HG03558 (cell line): ENCODE measurements at regions not wholly inside any gene's neighbourhood (a gene's known extent, or its start where the extent isn't known, plus 50 kb on each side); places are given as distances from the start of the nearest gene placed in this dataset.
"Not testable (repeated sequence)": the region's sequence is repeated elsewhere in the genome, so short reads cannot be mapped to it uniquely, and the experiment has no call there.

Experiments
- ATAC-seq: cut with Tn5 transposase; IDR thresholded peaks from one replicate; pipeline ENCODE4 v1.9.1; 2021; ENCODE audit warnings: moderate number of reproducible peaks; ENCODE audit not compliant: unreplicated experiment; ENCODE audit errors: extremely low read depth

DNA sequence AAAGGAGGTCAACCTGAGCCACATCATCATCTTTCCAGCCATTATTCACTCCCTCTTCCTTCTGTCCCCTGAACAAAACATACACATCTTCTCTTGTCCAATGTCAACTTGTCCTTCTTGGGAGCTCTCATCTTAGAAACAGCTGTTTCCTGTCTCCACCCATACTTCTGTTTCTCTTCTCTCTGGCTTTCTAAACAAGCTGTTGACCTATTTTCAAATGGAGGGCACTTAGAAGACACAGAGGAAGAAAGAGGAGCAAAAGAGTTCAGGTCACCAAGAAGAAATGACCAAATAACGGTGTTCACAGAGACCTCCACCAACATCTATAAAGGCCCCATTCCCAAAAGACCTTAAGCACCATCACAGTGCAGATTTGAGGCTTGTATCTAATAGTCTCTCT, 355.9 kb upstream of the HNRNPA3 start:
- no peak for ATAC-seq

DNA sequence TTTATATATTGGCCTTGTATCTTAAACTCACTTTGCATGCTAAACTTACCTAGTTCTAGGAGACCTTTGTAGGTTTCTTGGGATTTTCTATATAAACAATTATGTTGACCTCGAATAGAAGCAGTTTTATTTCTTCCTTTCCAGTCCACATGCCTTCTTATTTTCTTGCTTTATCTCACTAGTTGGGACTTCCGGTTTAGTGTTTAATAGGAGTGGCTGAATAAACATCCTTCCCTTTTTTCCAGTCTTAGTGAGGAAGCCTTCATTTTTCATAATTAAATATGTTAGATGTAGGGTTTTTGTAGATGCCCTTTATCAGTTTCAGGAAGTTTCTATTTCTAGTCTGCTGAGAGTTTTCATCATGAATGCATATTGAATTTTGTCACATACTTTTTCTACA, 347.3 kb upstream of the HNRNPA3 start:
- no peak for ATAC-seq

DNA sequence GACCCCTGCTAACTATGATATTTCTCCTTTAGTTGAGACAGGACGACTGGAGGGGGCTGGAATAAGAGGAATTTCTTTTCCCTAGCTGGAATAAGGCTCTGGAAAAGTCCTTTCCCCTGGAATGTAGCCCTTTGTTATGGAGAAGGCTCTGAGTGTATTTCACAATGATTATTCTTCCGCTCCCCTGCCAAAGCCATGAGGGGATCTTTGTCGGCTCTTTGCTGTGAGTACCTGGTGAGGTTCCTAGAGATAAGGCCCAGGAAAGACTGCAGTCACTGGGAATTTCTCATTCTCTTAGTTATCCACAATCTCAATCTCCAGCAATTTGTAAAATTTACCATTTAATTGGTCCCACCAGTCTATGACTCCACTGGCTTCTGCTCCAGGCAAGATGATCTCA, 340.2 kb upstream of the HNRNPA3 start:
- ATAC-seq, result no peak

DNA sequence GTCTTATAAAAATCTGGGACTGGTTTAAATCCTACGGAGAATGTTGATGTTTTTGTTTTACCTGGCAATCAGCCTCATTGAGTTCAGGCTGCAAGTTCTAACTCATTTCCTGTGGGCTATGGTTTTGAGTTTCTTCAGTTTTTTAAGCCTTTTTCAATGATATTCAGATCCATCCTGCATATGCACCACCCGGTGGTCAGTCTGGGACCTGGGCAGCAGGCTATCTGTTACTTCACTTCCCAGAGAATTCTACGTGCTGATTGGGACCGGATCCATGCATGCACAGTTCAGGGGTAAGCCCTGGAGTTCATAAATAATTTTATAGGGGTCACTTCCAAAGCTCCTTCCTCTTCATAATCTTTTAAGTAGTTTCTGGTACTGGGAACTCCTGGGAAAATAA, 339.2 kb upstream of the HNRNPA3 start:
- no peak for ATAC-seq

DNA sequence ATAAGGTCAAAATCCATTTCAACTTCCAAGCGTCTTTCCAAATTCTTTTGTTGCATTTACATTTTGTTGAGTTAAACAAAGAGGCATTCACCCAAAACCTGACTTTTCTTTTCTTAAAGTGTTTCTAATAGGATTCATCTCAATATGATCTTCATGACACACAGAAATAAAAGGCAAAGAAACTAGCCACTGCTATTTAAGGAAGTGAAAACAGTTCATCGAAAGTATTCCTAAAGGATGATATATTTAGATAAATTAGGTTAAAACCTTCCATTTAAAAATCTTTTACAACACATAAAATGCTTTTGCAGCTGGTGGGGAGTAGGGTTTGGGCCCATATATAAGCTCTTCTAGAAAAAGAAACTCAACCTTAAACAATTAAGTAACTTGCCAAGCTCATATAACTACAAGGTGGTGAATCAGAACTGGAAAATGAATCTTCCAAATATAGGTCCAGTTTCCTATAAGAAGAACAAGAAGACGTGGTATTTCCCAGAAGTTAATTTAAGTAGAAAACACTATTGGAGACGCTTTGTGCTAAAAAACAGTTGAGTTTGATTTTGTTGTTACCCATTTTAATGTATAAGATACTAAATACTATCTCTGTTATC, 336.0 kb upstream of the HNRNPA3 start:
- no peak for ATAC-seq

DNA sequence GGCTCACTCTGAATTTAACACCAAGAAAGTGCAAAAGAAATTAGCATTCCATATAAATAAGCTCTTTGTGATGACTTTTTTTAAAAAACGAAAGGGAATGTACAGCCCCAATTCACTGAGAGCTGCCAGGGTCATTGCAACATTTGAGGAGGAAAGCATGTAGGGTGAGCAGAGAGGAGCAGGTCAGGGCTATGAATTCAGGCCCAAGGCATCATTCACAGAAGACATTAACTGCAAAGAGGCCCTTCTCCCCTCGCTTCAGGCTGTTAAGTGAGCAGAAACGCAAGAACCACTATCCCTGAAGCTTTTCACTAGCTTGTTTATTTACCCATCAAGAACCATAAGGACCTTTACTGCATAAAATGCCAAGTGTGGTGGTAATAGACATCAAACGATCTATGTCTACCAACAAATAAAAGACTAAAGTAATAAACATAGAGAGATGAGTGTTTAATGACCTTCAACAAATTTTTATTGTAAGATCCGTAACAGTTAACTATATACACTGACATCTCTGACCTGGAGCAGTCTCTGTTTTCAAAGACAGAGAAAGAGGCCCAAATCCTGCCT, 333.1 kb upstream of the HNRNPA3 start:
- ATAC-seq, result no peak

DNA sequence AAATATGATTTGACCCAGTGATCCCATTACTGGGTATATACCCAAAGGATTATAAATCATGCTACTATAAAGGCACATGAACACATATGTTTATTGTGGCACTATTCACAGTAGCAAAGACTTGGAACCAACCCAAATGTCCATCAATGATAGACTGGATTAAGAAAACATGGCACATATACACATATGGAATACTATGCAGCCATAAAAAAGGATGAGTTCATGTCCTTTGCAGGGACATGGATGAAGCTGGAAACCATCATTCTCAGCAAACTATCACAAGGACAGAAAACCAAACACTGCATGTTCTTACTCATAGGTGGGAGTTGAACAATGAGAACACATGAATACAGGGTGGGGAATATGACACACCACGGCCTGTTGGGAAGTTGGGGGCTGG, 330.5 kb upstream of the HNRNPA3 start:
- not testable (repeated sequence) for ATAC-seq

DNA sequence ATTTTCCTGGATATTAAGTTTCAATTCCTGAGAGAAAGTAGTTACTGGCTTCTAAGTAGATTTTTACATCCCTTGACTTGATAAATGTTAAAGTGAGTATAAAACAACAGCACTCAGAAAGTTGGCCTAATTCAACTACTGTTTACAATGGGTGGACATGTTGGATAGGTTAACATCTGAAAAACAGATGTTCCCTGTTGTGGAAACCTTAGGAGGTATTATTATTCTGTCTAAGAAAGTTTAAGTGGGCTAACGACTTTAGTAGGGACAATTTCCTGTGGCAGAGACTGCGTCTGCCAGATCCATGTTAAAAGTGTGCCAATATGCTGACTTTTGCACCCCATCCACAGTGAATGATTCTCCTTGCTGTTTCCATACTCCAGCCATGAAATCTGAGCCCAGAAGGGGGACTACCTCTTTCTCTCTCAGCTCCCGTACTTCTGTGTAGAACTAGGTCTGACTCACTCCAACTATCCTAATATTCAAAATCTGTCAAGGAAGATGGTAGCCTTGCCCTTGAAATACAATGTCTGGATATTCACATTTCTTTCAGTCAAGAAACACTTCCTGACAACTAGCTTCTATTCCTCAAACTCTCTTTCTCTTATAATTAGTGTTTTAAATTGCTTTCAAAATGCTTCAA, 327.5 kb upstream of the HNRNPA3 start:
- ATAC-seq, result no peak

DNA sequence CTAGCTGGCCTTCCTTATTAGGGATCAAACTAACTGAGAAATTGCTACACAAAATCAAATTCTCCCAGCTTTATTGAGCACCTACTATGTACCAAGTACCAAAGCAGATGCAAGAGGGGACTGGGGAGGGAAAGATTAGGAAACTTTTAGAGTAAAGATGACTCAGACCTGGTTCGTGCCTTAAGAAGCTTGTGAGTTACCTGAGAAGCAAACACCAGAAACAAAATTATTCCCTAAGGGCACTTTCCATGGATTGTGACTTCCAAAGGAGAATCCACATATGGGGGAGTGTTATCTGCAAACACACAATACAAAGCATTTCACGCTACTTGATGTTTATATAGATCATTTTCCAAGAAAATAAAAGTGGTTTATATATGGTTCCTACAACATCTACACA, 326.9 kb upstream of the HNRNPA3 start:
- no peak for ATAC-seq

DNA sequence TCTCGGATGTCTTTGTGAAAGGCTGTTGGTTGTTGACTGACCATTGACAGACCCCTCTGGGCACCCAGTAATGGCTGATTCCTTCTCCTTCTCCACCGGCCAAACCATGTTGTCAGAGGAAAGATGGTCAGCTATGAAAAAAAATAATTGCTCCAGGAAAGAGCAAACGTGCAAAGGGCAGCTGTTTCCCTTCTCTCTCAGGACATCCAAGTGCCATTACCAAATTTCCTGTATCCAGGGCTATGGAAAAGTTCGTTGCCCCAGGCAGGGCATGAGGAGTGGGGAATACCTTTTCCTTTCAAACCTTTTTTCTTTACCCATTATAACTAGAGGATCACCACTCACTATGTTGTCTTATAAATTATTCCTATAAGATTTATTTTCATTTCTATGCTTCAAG, 321.5 kb upstream of the HNRNPA3 start:
- no peak for ATAC-seq

DNA sequence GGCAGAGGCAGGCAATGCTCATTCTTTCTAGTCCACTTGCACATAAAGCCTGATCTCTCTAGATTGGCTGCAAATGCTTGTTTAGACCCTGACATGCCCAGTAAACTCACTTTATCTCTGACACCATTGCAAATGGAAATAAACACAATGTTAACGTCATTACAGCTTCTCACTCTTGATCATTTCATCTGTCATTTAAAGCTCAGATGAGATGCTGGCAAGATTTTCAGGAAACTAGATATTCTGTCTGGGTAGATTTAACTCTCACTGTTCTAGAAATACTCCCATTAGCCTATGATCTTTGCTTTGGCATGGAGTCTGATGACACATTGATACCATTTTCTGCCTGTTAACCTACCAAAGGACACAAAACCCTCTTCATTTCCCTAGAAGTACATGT, 320.7 kb upstream of the HNRNPA3 start:
- ATAC-seq, result no peak

DNA sequence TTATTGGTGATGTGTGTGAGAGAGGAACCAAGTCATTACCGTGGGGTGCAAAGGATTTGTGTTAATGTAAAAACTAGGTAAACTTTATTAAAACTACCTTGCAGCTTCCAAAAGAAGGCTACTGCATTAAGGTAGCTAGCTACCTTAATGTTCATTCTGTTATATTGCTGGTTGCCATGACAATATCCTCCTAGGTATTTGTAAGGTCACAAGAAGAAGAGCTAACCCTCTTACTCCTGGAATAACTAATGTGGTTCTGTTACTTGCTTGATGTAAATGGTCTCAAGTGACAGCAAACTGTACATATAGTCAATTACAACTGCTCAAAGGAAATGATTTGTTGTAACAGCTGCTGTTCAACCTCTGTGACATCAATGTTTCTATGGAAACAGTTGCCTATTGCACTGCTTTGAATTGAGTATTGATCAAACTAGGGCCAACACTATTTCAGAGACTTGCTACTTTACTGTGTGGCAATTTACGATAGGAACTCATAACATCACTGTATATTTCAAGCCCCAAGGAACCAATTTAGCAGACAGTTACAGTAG, 319.8 kb upstream of the HNRNPA3 start:
- ATAC-seq, result no peak

DNA sequence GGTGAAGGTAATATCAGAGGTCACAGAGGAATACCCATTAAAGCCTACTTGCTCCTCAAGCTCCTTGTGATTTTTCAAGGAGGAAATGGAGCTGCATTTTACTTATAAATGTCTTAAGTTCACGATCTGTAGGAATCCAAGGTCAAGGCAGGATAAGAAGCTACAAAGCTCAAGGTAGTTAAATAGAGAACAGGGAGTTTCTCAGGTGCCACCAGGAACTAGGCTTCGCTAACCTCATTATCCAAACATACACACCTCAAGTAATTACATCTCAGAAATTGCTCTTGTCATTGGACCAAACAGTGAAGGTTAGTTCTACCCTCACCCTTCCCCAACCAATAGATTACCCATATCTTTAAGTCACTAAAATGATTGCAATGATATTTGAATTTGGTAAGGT, 317.4 kb upstream of the HNRNPA3 start:
- ATAC-seq, result no peak

DNA sequence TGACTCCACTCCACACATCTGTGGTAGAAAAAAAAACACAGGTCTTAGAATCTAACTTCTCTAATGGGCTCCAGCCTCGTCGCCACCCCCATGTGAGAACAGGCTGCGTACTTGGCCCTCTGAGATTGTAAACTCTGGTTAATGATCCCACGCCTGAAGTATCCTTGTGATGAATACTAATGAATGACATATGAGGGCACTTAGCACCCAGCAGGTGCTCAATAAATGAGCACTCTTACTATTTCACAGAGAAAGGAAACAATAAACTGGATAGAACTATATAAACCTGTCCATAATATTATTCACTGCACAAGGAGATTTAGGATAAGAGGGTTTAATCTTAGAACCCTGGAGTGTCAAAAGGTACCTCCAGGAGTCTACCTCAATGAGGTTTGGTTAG, 310.1 kb upstream of the HNRNPA3 start:
- no peak for ATAC-seq

DNA sequence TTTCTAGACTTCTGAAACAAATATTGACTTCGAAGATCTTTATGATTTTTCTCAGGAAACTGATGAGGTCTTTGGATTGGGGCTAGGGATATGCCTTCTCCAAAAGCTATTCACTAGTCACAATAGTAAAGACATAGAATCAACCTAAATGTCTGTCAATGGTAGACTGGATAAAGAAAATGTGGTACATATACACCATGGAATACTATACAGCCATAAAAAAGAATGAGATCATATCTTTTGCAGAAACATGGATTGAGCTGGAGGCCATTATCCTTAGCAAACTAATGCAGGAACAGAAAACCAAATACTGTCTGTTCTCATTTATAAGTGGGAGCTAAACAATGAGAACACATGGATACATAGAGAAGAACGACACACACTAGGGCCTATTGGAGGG, 308.5 kb upstream of the HNRNPA3 start:
- not testable (repeated sequence) for ATAC-seq

DNA sequence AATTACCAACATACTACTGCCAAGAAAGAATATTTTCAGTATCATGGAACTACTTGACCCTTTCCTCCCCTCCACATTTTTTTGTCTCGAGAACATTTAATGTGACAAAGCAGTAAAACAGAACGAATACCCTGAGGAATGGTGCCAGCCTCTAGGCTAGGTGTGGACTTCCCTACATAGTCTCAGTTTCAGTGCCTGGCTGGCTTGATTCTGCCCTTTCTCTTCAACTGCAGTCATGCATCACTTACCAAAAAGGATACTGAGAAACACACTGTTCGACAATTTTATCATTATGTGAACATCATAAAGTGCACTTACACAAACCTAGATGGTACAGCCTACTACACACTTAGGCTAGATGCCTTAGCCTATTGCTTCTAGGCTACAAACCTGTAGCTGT, 305.3 kb upstream of the HNRNPA3 start:
- ATAC-seq, result no peak

DNA sequence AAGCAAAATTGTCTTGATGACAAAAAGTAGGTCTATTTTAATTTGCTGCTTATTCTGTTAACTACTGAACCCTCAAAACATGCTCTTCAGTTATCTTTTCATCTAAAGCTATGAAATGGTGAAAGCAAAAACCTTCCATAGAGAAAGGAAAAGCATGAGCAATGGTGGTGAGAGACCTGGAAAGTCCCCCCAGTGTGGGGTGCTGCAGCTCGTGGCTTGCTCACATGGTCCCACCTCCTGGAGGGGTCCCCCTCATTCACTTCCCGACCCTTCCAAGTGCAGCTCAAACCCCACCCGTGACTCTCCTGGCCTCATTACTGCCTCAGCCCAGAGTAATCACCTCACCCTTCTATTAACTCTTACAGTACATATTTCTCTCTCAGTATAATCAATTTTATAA, 301.8 kb upstream of the HNRNPA3 start:
- ATAC-seq, result no peak

DNA sequence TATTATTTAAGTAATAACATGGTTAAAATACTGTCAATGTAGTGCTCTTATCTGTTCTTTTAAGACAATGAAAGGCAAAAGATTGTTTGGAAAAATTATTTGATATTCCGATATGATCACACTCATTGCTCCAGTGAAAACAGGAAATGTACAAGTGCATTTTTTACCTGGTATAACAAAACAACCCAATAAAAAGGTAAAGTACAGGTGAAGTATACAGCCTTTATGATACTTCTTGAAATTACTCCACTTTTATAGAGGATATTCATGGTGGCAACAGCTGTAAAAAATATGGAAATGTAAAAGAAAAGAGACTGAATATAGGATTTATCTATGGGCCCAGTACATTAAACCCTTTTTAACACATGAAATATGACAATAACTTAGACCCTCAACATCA, 298.6 kb upstream of the HNRNPA3 start:
- no peak for ATAC-seq

DNA sequence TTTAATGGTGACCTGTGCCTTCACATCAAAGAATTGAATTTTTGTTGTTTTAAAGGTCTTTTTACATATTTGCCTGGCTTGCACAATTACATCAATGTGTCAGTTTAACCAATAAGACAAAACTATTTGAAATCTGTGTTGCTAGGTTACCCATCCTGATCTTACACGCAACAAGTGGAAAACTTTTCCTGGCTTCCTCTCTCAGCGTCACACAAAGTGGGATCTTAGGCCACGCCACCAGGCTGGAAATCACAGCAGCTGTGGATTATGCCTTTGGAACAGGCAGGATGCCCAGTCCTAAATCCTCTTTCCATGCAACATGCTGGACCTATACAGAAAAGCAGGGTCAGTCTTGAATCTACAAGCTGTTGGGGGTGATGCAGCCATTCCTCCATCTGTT, 298.2 kb upstream of the HNRNPA3 start:
- ATAC-seq, result no peak

DNA sequence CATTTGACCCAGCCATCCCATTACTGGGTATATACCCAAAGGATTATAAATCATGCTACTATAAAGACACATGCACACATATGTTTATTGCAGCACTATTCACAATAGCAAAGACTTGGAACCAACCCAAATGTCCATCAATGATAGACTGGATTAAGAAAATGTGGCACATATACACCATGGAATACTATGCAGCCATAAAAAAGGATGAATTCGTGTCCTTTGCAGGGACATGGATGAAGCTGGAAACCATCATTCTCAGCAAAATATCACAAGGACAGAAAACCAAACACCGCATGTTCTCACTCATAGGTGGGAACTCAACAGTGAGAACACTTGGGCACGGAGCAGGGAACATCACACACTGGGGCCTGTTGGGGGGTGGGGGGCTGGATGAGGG, 290.0 kb upstream of the HNRNPA3 start:
- ATAC-seq, result not testable (repeated sequence)

DNA sequence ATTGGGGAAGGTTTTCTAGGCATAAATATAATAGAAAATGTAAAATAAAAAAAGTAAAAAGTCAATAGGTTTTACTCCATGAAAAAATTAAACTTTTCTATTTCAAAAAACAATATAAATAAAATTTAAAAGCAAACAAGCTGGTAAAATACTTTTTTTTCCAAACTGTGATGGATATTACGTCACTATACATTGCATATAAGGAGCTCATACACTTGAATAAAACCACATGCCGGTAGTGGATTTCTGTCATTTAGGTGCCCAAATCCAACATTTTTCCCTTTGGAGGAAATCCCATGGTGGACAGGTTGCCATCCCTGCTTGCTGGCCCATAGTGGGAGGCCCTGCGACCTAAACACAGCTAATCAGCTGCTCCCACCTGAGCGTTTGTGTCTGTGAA, 289.4 kb upstream of the HNRNPA3 start:
- ATAC-seq, result no peak
